Small intestine (tissue), 7 donors: ENCODE measurements at regions not wholly inside any gene's neighbourhood (a gene's known extent, or its start where the extent isn't known, plus 50 kb on each side); places are given as distances from the start of the nearest gene placed in this dataset.
"Not testable (repeated sequence)": the region's sequence is repeated elsewhere in the genome, so short reads cannot be mapped to it uniquely, and the experiment has no call there.

Experiments used
- DNase-seq, 2 donors: peaks; one replicate each; pipeline versions ENCODE4 v3.0.0 to v3.0.0-alpha.2; 2013
- FAIRE-seq: peaks from 2 replicates; lab custom pipeline; 2012; peaks lifted over from hg19 to GRCh38; lab: Jason Lieb, UNC
- H3K27ac ChIP-seq, 3 donors: one replicate each; pipeline ENCODE4 v1.5.1; 2013; ENCODE audit warnings: low read length in 2 of 3, mild to moderate bottlenecking in 2 of 3, control low read depth in 1 of 3, inconsistent platforms in 1 of 3, low read depth in 1 of 3, moderate library complexity in 1 of 3
- H3K27me3 ChIP-seq, 3 donors: one replicate each; pipeline ENCODE4 v1.6.1; 2013; ENCODE audit warnings: low read length in 3 of 3, inconsistent platforms in 1 of 3; ENCODE audit not compliant: control insufficient read depth in 3 of 3, insufficient read depth in 3 of 3
- H3K36me3 ChIP-seq, 3 donors: one replicate each; pipeline ENCODE4 v1.6.1; 2013; ENCODE audit warnings: low read length in 3 of 3, inconsistent platforms in 1 of 3, low read depth in 1 of 3, mild to moderate bottlenecking in 1 of 3, moderate library complexity in 1 of 3; ENCODE audit not compliant: control insufficient read depth in 3 of 3, insufficient read depth in 2 of 3
- H3K4me1 ChIP-seq, 3 donors: one replicate each; pipeline ENCODE4 v1.6.1; 2013; ENCODE audit warnings: low read length in 2 of 3, inconsistent platforms in 1 of 3, low read depth in 1 of 3, mild to moderate bottlenecking in 1 of 3, moderate library complexity in 1 of 3; ENCODE audit not compliant: control insufficient read depth in 3 of 3, insufficient read depth in 2 of 3
- H3K4me3 ChIP-seq, 3 donors: one replicate each; pipeline ENCODE4 v1.5.1; 2013; ENCODE audit warnings: low read length in 3 of 3, control low read depth in 1 of 3, inconsistent platforms in 1 of 3, low read depth in 1 of 3, mild to moderate bottlenecking in 1 of 3, moderate library complexity in 1 of 3
- H3K9me3 ChIP-seq, 2 donors: one replicate each; pipeline ENCODE4 v1.6.1; 2013; ENCODE audit warnings: low read depth in 1 of 2, low read length in 1 of 2; ENCODE audit not compliant: control insufficient read depth in 2 of 2, insufficient read depth in 1 of 2
- WGBS, 3 donors: extraction: QIAGEN DNeasy Blood & Tissue Kit; methylation state at CpG; one replicate each; pipeline ENCODE4 v1.1.7; 2013; 5-methylcytosine and 5-hydroxymethylcytosine counted together
- donor health status: healthy with polysubstance abuse.
- donor health status: control.
- donor health status: control.
- donor health status: Bipolar disorder and iron deficiency.
- donor health status: healthy.

GRCh38 chr1:190908246-190908645 is 430.6 kb upstream of the BRINP3 start:
- Histone ChIP-seq H3K4me3 (no peak overlapping the region), H3K27ac (no peak overlapping the region), H3K9me3 (no peaks in the 10 kb centered on the region), H3K36me3 (no peaks in the 10 kb centered on the region), H3K27me3 (no peaks in the 10 kb centered on the region), H3K4me1 (no peaks in the 10 kb centered on the region)
- FAIRE-seq, result no peak
- no peak for DNase-seq
- 90 to 91% (median 91%) methylated on average over 1 of the region's 1 CpG for WGBS, 3 donors

- FAIRE-seq (no peak), DNase-seq (no peak)
- no peaks in the 10 kb centered on the region for H3K36me3 ChIP-seq
- no peaks in the 10 kb centered on the region for H3K4me1 ChIP-seq
- no peak overlapping the region for H3K27ac ChIP-seq
- no peaks in the 10 kb centered on the region for H3K9me3 ChIP-seq
- no peak overlapping the region for H3K4me3 ChIP-seq
- no peaks in the 10 kb centered on the region for H3K27me3 ChIP-seq
These were observed 431.0 kb upstream of the BRINP3 start for GRCh38 chr1:190908691-190909090.

GRCh38 chr1:190935925-190936324 is 458.3 kb upstream of the BRINP3 start:
- DNase-seq (no peak), FAIRE-seq (no peak)
- no peak overlapping the region for H3K27ac ChIP-seq
- no peaks in the 10 kb centered on the region for H3K4me1 ChIP-seq
- H3K27me3 ChIP-seq, result no peaks in the 10 kb centered on the region
- H3K9me3 ChIP-seq, result no peaks in the 10 kb centered on the region
- H3K4me3 ChIP-seq, result no peak overlapping the region
- 76 to 77% (median 77%) methylated on average over 1 of the region's 1 CpG for WGBS, 3 donors
- no peaks in the 10 kb centered on the region for H3K36me3 ChIP-seq

- Histone ChIP-seq H3K27ac (no peak overlapping the region), H3K4me1 (no peaks in the 10 kb centered on the region), H3K9me3 (no peaks in the 10 kb centered on the region), H3K27me3 (no peaks in the 10 kb centered on the region), H3K36me3 (no peaks in the 10 kb centered on the region), H3K4me3 (no peak overlapping the region)
- whole genome bisulfite sequencing, 3 donors, result 82 to 83% (median 83%) methylated on average over 1 of the region's 1 CpG
- FAIRE-seq (no peak), DNase-seq (no peak)
These were observed 458.7 kb upstream of the BRINP3 start for GRCh38 chr1:190936337-190936736.

GRCh38 chr1:190940951-190941350 is 463.3 kb upstream of the BRINP3 start:
- H3K36me3 ChIP-seq, result no peaks in the 10 kb centered on the region
- H3K9me3 ChIP-seq, result no peaks in the 10 kb centered on the region
- DNase-seq (no peak), FAIRE-seq (no peak)
- no peaks in the 10 kb centered on the region for H3K4me1 ChIP-seq
- H3K27ac ChIP-seq, result no peak overlapping the region
- 70 to 88% (median 87%) methylated on average over 2 of the region's 2 CpGs for WGBS, 3 donors
- H3K27me3 ChIP-seq, result no peaks in the 10 kb centered on the region
- H3K4me3 ChIP-seq, result no peak overlapping the region

GRCh38 chr1:190942475-190942874 is 464.8 kb upstream of the BRINP3 start:
- FAIRE-seq (no peak), DNase-seq (no peak)
- Histone ChIP-seq H3K27ac (no peak overlapping the region), H3K27me3 (no peaks in the 10 kb centered on the region), H3K36me3 (no peaks in the 10 kb centered on the region), H3K4me1 (no peaks in the 10 kb centered on the region), H3K9me3 (no peaks in the 10 kb centered on the region), H3K4me3 (no peak overlapping the region)
- 72 to 79% (median 79%) methylated on average over 3 of the region's 3 CpGs for WGBS, 3 donors

GRCh38 chr1:190943722-190944121 is 466.1 kb upstream of the BRINP3 start:
- 84 to 89% (median 86%) methylated on average over 5 of the region's 5 CpGs for WGBS, 3 donors
- H3K27me3 ChIP-seq, H3K9me3 ChIP-seq, H3K4me1 ChIP-seq, H3K4me3 ChIP-seq, H3K36me3 ChIP-seq, H3K27ac ChIP-seq, FAIRE-seq, DNase-seq: not testable (repeated sequence)

- H3K9me3 ChIP-seq, result no peaks in the 10 kb centered on the region
- no peak overlapping the region for H3K4me3 ChIP-seq
- DNase-seq (no peak), FAIRE-seq (no peak)
- no peaks in the 10 kb centered on the region for H3K4me1 ChIP-seq
- H3K27ac ChIP-seq, result no peak overlapping the region
- H3K36me3 ChIP-seq, result no peaks in the 10 kb centered on the region
- no peaks in the 10 kb centered on the region for H3K27me3 ChIP-seq
- WGBS, 3 donors, result 51 to 72% (median 63%) methylated on average over 5 of the region's 5 CpGs
These were observed 472.3 kb upstream of the BRINP3 start for GRCh38 chr1:190949939-190950338.

GRCh38 chr1:190957565-190957964 is 479.9 kb upstream of the BRINP3 start:
- FAIRE-seq (no peak), DNase-seq (no peak)
- no peaks in the 10 kb centered on the region for H3K27me3 ChIP-seq
- H3K4me1 ChIP-seq, result no peaks in the 10 kb centered on the region
- H3K9me3 ChIP-seq, result no peaks in the 10 kb centered on the region
- H3K4me3 ChIP-seq, result no peak overlapping the region
- H3K27ac ChIP-seq, result no peak overlapping the region
- H3K36me3 ChIP-seq, result no peaks in the 10 kb centered on the region
